ENCODE measurements at regions not wholly inside any gene's neighbourhood (a gene's known extent, or its start where the extent isn't known, plus 50 kb on each side); places are given as distances from the start of the nearest gene placed in this dataset.
A peak's percentile ranks its signal among the peaks of the same experiment; 100 is the strongest.
"Not testable (repeated sequence)": the region's sequence is repeated elsewhere in the genome, so short reads cannot be mapped to it uniquely, and the experiment has no call there.

DNA sequence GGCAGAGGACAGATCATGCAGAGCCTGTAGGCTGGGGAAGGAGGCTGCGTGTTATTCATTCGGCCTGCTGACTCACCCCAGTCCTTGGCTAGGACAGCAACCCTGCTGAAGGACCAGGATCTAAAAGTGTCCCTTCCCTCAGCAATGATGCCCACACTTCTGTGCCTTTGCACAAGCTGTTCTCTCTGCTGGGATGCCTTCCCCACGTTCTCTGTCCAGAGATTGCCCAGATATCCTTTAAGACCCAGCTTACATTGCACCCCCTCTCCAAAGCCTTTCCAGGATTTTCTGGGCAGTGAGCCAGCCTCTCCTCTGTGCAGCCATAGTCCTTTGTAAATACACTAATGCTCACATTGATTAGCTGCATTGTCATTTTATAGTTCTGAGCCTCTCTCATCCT lies 99.3 kb upstream of the CHD6 start:
- DNase-seq (ENCODE audit: low read depth) = no peak

DNA sequence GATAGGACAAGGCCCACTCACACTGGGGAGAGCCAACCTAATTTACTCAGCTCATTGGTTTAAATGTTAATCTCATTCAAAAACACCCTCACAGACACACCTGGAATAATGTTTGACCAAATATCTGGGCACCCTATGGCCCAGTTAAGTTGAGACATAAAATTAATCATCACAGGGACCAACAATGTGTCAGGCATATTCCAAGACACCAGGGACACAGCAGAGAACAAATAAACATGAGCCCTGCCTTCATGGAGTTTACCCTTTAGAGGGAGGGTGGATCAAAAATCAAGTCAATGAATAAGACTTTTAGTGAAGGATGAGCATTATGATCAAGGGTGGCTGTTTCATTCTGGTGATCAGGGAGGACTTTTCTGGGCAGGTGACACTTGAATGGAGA lies 98.7 kb upstream of the CHD6 start:
- DNase-seq (ENCODE audit: low read depth) = no peak

DNA sequence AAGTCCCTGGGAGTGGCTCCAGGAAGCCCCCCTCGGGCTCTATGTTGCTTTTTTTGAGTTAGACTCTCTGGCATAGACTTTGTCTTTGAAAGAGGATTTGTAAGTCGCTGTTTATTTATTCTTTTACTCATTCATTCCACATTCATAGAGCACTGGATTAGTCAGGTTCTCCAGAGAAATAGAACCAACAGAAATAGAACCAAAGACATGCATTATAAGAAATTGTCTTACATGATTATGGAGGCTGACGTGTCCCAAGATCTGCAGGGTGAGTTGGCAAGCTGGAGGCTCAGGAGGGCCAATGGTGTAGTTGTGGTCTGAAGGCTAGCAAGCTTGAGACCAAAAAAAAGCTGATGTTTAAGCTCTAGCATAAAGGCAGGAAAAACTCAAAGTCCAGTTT lies 98.3 kb upstream of the CHD6 start:
- DNase-seq (ENCODE audit: low read depth) = peak; percentile 22

DNA sequence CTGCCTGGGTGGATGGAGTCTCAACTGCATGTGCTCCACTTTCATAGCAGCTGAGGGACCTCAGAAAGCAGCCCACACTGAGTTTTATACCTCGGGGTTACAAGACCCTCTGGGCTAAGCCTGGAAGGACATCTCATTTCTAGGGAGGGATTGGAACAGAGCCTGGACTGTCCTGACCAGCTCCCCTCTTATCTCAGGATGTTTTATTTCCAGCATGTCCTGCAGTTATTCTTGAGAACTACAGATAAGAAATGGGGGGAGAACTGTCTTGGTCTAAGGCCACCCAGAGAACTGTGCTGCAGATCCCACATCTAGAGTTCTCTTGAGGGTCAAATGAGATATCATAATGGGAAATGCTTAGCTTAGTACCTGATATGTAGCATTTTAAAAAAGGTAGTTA lies 97.3 kb upstream of the CHD6 start:
- DNase-seq (ENCODE audit: low read depth) = no peak

DNA sequence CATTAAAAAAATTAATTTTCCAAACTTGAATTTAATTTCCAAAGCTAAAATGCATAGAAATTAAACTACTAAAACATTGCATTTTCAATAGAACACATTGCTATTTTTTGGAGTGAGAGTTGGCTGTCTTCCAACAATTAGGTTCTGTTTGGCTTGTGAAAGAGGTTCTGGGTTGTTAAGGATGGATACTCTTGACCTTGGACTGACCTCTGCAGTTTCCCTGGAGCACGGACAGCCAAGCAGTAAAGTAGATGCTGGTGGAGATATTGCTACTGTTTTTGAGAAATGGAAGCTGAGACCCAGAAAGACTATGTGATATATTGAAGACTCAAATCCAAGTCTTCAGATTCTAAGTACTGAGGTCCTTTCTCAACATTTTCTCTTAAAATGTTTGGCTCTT lies 95.9 kb upstream of the CHD6 start:
- no peak for DNase-seq (ENCODE audit: low read depth)

DNA sequence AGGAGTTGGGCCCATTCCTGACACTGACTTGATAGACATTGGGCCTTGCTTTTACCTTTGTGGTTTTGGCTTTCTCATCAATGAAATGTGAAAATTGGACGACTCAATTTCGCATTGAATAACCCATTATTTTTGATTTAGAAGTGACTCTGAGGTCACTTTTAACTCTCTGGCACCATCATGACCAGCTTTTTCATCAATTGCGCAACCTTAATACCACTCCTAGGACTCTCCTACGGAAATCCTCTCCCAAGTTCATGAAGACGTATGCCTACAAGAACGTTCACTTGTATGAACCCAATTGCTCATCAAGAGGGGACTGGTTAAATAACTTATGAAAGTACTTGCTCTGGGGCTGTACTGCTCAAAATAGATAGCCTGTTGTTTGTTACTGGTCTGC lies 86.7 kb upstream of the CHD6 start:
- DNase-seq (ENCODE audit: low read depth) = no peak

DNA sequence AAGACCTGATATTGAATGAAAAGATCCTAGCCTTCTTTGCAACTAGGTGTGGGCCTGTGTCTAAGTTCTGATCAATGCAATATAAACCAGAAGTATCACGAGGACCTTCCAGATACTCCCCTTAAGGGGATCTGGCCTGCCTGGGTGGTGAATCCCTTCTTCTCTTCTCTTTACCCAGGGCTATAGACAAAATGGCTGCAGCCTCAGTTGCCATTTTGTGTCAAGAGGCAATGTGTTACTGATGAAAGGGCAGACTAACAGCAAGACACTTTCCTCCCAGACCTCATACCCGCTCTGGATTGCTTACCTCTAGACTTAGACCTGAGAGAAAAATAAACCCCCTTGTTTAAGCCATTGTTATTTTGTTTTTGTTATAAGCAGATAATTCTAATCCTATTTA lies 84.5 kb upstream of the CHD6 start:
- no peak for DNase-seq (ENCODE audit: low read depth)

DNA sequence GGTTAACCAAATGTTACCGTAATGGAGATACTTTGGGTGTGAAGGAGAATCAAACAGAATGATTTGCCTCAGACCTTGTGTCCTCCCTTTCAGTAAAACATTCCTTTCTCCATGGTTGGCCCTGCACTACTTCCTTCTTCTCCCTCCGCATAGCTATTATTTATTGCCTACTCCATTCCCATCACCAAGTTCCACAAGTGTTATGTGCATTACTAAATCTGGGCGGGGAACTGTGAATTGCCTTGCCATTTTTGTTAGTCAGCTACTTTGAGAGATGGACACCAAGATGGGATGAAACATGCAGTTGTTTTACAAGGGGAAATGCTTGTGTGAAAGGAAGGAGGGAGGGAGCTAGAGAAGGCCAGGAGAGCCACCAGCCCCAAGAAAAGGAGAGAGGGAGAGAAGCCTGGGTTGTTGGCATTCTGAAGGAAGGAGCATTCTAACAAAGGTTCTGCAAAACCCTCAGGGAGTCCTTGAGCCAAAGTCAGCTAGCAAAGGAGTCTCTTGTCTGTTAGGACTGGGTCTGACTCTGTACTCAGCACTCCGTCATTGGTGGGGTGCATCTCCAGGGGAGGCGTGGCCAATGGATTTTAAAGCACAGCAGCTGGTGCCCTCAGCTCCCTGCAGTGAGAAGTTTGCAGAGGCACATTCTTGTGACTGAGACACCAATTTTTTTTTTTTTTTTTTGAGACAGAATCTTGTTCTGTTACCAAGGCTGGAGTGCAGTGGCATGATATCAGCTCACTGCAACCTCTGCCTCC lies 83.6 kb upstream of the CHD6 start:
- DNase-seq (ENCODE audit: low read depth) = no peak

DNA sequence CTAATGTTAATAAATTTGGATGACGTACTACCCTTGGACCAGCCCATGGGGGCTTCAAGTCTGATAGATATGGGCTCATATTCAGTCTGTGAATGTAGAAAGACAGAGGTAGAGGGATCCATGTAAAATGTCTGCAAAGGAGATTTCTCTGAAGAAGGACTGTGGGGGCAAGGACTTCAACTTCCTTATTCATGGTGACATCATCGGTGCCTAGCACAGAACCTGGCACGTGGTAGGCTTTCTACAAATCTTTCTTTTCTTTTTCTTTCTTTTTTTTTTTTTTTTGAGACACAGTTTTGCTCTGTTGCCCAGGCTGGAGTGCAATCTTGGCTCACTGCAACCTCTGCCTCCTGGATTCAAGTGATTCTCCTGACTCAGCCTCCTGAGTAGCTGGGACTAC lies 81.5 kb upstream of the CHD6 start:
- not testable (repeated sequence) for DNase-seq (ENCODE audit: low read depth)

DNA sequence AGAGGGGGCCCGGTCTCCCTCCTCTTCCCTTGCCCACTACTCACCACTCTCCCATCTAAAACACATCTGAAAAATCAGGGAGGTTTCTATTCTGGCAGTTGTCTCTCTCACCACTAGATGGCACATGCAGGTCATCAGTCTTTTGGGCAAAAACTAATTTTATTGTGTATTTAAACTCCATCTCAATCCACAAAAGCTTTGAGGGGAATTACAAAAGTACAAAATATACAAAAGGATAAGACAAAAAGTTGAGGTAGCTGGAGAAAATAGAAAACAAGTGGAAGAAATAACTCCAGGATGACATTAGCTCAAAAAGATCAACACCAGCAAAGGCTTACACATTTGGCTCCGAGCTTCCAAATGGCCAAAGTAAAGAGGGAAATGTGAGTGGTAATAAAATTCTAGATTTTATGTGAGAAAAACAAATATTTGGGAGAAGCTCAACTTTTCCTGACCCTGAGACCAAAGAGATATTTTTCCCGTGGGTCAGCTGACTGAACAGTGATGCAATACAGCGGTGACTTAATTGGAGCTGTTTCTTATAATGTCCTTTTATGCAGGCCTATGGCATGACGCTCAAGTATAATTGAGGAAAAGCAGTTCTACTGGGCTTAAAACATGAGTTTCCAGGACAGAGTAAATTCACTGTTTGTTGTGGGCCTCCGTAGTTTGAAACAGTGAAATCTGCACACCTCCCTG lies 79.8 kb upstream of the CHD6 start:
- DNase-seq (ENCODE audit: low read depth) = peak; percentile 19

DNA sequence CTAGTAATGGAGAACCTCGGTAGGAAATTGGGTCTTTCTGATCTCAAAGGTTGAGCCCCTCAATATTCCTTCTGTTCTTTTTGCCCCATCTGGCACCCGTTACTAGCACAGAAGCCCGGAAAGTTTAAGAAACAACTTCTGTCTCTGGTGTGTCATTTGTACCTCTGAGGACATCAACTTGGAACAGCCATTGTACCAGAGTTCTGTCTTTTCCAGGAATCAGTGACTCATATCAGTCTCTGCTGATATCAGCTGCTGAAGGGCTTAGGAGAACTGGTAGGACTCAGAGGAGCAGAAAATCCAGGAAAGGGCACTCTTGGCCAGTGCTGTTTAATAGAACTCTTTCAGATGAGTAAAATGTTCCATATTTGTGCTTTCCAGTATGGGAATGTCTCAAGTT lies 78.3 kb upstream of the CHD6 start:
- DNase-seq (ENCODE audit: low read depth) = no peak

DNA sequence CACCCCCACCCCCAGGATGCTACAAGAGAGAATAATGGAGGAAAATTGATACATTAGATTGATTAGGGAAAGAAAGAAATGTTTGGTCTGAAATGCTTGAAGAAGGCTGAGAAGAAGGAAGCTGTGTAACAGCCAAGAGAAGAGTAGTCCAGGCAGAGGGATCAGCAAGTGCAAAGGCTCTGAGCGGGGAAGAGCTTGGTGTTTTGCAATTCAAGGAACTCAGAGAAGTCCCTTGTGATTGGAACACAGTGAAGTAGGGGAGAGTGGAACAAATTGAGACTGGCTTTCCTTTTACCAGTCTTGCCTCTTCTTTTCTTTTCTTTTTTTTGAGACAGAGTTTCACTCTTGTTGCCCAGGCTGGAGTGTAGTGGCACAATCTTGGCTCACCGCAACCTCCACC lies 76.6 kb upstream of the CHD6 start:
- no peak for DNase-seq (ENCODE audit: low read depth)

DNA sequence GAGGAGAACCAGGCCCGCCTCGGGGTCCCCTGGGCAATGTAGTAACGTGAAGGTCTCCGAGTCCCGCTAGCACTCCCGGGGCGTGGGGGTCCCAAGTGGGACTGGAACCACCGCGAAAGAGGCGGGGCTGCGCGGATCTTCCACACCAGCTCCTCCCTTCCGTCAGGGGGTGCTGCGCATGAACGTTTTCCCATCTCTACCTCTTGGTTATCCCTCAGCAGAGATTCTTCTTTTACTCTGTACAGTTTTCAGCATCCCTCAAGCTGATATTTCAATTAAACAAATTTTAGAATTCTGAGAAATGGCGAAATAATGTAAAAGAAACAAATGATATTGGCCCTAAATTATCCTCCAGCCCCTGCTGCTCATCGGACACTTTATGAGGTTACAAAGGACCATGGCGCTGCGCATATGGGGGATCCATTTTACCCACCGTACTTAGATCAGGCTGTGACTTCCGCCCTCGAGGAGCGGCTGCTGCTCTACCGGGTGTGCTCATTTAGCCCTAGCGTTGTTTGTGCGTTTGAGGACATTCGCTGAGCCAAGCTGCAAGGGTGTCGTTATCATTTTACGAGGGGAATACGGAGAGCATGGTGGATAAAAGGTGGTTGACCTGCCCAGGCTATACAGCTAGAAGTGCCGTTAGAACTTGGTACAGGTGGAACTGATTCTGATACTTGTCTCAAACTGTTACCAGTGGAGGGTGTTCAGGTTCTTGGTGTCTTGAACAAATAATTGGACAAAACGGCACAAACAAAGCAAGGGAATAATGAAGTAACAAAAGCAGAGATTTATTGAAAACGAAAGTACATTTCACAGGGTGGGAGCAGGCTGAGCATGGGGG lies 75.2 kb upstream of the CHD6 start:
- DNase-seq (ENCODE audit: low read depth) = peak; percentile 88

DNA sequence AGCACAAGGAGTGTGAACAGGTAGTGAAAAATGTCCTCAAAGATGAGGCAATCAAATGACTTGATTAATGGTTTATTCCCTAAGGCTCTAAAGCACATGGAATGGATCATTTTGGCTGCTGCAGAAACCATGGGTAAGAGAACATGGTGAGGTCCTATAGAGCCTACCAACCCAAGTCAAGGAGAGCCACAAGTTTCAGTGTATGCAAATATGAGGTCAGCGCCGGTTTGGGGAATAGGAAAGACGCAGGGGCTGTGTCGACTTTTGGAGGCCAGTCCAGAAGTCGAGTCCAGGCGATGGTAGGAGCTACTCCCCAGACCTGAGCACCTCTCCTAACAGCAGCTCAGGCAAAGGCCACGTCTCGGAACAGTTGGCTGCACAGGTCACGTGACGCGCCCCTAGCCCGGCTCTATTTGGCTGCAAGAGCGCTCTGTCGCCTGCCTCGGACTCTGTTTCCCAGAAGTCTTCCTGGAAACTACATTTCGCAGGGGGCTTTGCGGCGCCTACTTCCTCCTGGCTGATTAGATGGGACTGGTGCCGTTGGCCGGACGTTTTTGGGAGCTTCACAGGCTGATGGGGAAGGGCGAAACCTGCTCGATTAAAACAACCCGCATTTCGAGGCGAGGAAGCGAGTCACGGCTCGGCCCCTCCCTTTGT lies 74.4 kb upstream of the CHD6 start:
- peak; percentile 71 for DNase-seq (ENCODE audit: low read depth)

DNA sequence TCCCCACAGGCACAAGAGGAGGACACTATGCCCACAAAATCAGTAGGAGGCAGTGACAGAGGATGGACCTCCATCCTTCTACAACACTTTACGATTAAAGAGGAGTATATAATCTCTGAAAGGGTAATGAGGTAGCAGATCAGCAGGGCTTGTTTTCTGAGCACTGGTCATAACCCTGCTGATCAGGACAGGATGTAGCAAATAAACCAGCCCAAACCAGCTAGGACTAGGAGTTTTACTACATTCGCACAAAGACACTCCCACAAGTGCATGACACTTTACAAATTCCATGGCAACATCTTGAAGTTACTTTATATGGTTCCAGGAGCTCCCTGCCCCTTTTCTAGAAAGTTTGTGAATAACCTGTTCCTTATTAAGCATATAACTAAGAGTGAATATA lies 73.3 kb upstream of the CHD6 start:
- DNase-seq (ENCODE audit: low read depth) = no peak

DNA sequence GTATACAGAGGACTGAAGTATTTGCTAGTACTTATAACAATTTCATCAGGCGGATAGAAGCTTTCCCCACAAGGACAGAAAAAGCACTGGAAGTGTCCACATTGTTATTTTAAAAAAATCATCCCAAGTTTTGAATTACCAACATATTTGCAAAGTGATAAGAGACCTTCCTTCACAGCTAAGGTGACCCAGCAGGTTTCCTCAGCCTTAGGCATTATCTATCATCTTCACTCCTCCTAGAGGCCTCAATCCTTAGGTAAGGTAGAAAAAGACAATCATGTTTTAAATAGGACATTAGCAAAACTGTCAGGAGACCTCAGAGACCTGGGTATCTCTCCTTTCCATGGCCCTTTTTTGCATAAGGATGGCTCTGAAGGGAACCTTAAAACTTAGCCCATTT lies 72.5 kb upstream of the CHD6 start:
- DNase-seq (ENCODE audit: low read depth) = no peak

DNA sequence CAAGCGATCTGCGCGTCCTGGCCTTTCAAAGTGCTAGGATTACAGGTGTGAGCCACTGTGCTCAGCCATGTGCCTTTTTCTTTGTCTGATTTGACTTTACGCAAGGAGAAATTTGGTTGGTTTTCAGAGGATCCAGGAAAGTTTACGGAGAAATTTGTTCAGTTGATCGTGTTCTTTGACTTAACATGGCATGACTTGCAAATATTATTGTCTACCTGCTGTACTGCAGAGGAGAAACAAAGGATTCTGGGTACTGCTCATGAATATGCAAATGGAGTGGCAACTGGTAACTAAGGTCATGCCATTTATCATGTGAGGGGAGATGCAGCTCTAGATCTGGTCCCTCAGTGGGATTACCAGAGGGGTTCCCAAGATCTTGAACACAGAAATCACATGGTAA lies 68.8 kb upstream of the CHD6 start:
- no peak for DNase-seq (ENCODE audit: low read depth)

DNA sequence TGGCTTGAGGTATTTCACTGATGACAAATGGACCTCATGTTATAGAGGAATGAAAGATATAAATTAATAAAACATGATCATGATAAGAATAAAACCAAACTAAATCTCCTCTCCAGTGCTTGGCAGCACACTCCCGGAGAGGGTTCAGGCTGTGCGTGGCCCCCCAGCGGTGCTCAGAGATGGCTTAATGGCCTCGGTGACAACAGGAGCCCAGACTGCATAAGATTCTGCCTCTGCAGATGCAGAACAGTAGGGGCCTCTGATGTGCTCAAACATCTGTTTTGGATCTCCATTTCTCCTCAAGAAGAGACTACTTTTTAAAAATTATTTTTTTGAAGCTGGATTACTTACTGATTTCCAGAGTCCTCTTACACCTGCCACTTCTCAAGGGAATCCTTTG lies 67.0 kb upstream of the CHD6 start:
- not testable (repeated sequence) for DNase-seq (ENCODE audit: low read depth)

DNA sequence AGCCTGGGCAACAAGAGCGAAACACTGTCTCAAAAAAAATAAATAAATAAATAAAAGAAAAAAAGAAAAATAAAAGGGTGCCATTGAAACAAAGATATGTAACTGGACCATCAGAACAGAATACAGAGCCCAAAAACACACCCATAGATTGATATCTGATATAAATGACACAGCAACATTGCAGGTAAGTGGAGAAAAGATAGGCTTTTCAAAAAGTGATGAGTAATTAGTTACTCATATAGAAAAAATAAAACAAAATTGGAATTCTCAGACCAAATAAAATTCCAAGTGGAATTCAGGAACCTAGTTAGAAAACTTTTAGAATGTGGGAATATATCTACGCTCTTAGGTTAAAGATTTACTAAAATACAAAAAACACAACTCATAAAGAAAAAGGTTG lies 60.6 kb upstream of the CHD6 start:
- DNase-seq (ENCODE audit: low read depth) = no peak

DNA sequence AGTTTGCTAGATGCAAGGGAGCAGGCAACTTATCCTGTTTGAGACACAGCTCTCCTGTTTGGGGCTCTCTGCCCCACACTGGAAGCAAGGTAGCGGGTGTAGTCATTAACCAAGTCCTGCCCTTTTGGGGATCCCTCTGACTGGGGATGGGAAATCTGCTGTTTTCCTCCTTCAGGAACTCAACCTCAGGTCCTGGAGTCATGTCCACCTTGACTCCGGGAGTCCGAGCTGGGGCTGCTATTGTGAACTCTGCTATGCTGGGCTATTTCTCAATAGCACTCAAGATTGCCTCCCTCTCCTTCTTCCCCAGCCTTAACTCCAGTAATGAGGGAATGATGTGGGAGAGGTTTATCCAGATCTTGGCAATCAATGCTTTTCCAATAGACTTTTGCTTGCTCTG lies 54.1 kb upstream of the CHD6 start:
- DNase-seq (ENCODE audit: low read depth) = no peak

DNA sequence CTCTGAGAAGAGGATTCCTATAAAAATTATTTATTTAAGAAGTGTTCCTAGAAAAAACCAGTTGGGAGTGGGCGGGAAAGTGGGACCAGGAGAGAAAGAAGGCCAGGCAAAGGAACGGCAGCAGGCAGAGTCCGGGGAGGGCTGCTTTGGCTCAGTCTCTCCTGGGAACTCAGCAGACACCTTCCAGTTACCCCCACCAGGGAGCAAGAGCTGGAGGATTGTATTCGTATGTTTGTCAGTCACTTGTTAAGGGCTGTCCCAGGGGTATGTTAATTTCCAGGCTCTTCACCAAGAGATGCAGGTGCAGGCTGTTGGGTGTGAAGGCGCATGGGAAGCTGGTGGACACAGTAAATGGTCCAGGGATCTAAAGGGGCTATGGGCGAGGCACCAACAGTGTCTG lies 53.0 kb upstream of the CHD6 start:
- DNase-seq (ENCODE audit: low read depth) = no peak

DNA sequence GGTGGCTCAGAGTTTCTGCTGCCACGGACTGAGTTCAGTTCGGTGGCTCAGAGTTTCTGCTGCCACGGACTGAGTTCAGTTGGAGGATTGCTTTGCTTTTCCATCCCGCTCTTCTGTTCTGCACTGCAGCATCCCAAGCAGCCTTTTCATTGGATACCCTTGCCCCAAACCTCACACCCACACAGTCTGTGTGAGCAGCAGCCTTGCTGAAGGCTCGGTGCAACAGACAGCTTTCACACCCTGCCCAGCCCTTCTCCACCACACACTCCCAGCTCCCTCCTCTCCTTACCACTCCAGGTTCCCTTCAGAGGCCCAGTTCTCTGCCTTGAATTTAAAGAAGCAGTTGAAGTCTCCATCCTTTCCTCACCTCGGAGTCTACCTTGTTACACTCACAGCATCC lies 52.5 kb upstream of the CHD6 start:
- no peak for DNase-seq (ENCODE audit: low read depth)

All from fibroblast of gingiva (primary cell).